OCI-LY3 (cell line): ENCODE measurements at regions not wholly inside any gene's neighbourhood (a gene's known extent, or its start where the extent isn't known, plus 50 kb on each side); places are given as distances from the start of the nearest gene placed in this dataset.

Experiments used
- EZH2phosphoT487 ChIP-seq: fragments of 200-600 bp; shearing (Covaris generic); IDR thresholded peaks from 2 replicates; pipeline ENCODE4 v1.6.1; 2018; ENCODE audit warnings: antibody characterized with exemption, mixed run types, low read depth
- TF ChIP-seq, protein P1 (sequence below): fragments of 200-600, 300-600 bp; sonication (generic); IDR thresholded peaks from 2 replicates; pipeline ENCODE4 v1.5.1; 2014; ENCODE audit warnings: antibody characterized with exemption, low read length, low read depth

DNA sequence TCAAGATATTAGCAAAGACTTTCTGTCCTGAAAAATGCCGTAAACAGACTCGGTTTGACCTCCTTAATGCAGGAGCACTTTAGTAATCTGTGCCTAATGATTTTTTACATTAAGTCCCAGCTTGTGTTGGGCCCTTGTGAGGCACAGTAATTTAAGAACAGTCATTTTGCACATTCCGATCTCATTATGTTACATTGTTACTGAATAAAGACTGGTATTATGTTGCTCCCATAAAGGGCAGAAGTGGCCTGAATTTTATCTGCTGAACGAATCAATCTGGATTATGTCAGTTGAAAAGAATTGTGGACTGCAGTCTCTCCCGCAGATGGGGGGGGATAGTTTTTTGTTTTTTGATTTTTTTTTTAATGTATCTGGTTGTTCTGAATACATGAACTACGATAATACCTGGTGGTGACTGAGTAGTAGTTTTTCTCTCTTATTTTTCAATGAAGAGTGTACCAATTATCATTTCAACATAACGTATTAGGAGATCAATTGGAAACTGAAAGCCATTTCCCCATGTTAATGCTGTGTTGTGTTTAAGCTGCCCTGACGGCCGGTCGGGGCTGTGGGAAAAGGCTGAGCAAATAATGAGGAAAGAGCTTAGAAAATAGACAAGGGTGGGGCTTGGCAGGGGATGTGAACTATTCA is 290.2 kb downstream of the ZNF536 start:
- TF ChIP-seq, protein P1, sequence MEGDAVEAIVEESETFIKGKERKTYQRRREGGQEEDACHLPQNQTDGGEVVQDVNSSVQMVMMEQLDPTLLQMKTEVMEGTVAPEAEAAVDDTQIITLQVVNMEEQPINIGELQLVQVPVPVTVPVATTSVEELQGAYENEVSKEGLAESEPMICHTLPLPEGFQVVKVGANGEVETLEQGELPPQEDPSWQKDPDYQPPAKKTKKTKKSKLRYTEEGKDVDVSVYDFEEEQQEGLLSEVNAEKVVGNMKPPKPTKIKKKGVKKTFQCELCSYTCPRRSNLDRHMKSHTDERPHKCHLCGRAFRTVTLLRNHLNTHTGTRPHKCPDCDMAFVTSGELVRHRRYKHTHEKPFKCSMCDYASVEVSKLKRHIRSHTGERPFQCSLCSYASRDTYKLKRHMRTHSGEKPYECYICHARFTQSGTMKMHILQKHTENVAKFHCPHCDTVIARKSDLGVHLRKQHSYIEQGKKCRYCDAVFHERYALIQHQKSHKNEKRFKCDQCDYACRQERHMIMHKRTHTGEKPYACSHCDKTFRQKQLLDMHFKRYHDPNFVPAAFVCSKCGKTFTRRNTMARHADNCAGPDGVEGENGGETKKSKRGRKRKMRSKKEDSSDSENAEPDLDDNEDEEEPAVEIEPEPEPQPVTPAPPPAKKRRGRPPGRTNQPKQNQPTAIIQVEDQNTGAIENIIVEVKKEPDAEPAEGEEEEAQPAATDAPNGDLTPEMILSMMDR, result no peak
- no peak for TF ChIP-seq EZH2phosphoT487
